NCI-H1436 (cell line): ENCODE measurements at regions not wholly inside any gene's neighbourhood (a gene's known extent, or its start where the extent isn't known, plus 50 kb on each side); places are given as distances from the start of the nearest gene placed in this dataset.
"Not testable (repeated sequence)": the region's sequence is repeated elsewhere in the genome, so short reads cannot be mapped to it uniquely, and the experiment has no call there.

Experiments
- DNase-seq: peaks from one replicate; lab custom pipeline; 2025; lab: John Stamatoyannopoulos, UW

- DNase-seq: no peak
These were observed 542.8 kb downstream of the RFC3 start for GRCh38 chr13:34360702-34361101.

- DNase-seq: no peak
These were observed 543.6 kb downstream of the RFC3 start for GRCh38 chr13:34361560-34361959.

GRCh38 chr13:34363266-34363665 lies 545.3 kb downstream of the RFC3 start:
- no peak for DNase-seq

- DNase-seq: no peak
These were observed 546.7 kb downstream of the RFC3 start for GRCh38 chr13:34364633-34365032.

- DNase-seq: no peak
These were observed 552.0 kb downstream of the RFC3 start for GRCh38 chr13:34369931-34370330.

GRCh38 chr13:34371108-34371507 lies 553.2 kb downstream of the RFC3 start:
- DNase-seq: no peak

GRCh38 chr13:34371645-34372395 lies 553.9 kb downstream of the RFC3 start:
- no peak for DNase-seq

GRCh38 chr13:34372581-34372980 lies 554.6 kb downstream of the RFC3 start:
- DNase-seq: no peak

GRCh38 chr13:34376483-34376882 lies 558.5 kb downstream of the RFC3 start:
- no peak for DNase-seq

GRCh38 chr13:34381228-34381627 lies 560.8 kb upstream of the NBEA start:
- DNase-seq: no peak

GRCh38 chr13:34383728-34384127 lies 558.3 kb upstream of the NBEA start:
- no peak for DNase-seq

GRCh38 chr13:34386229-34386628 lies 555.8 kb upstream of the NBEA start:
- not testable (repeated sequence) for DNase-seq

GRCh38 chr13:34391076-34391475 lies 551.0 kb upstream of the NBEA start:
- no peak for DNase-seq

GRCh38 chr13:34401696-34402095 lies 540.4 kb upstream of the NBEA start:
- no peak for DNase-seq

- DNase-seq: no peak
These were observed 536.5 kb upstream of the NBEA start for GRCh38 chr13:34405410-34406181.

GRCh38 chr13:34408640-34409039 lies 533.4 kb upstream of the NBEA start:
- DNase-seq: no peak

GRCh38 chr13:34409496-34410182 lies 532.4 kb upstream of the NBEA start:
- no peak for DNase-seq

GRCh38 chr13:34410678-34411077 lies 531.4 kb upstream of the NBEA start:
- no peak for DNase-seq

GRCh38 chr13:34411177-34411576 lies 530.9 kb upstream of the NBEA start:
- no peak for DNase-seq

- DNase-seq: no peak
These were observed 530.2 kb upstream of the NBEA start for GRCh38 chr13:34411894-34412293.

- no peak for DNase-seq
These were observed 529.8 kb upstream of the NBEA start for GRCh38 chr13:34412295-34412694.

GRCh38 chr13:34412817-34413375 lies 529.2 kb upstream of the NBEA start:
- no peak for DNase-seq
